Colonic mucosa (tissue), 4 donors: ENCODE measurements at regions not wholly inside any gene's neighbourhood (a gene's known extent, or its start where the extent isn't known, plus 50 kb on each side); places are given as distances from the start of the nearest gene placed in this dataset.

Experiments
- DNase-seq: peaks from one replicate; pipeline ENCODE4 v3.0.0-alpha.2; 2020
- H3K27ac ChIP-seq: fragments of 200-600 bp; one replicate; pipeline ENCODE4 v1.8.0; 2021
- H3K27me3 ChIP-seq: fragments of 200-600 bp; one replicate; pipeline ENCODE4 v1.8.0; 2021
- H3K36me3 ChIP-seq: fragments of 200-600 bp; one replicate; pipeline ENCODE4 v1.8.0; 2021
- H3K4me1 ChIP-seq: fragments of 200-600 bp; one replicate; pipeline ENCODE4 v1.8.0; 2021; ENCODE audit warnings: mild to moderate bottlenecking
- H3K4me3 ChIP-seq: fragments of 200-600 bp; one replicate; pipeline ENCODE4 v1.8.0; 2021
- H3K9ac ChIP-seq, 2 donors: one replicate each; pipeline ENCODE4 v1.7.0; 2013; ENCODE audit warnings: control low read depth in 2 of 2, low read depth in 2 of 2, low read length in 2 of 2
- H3K9me3 ChIP-seq: fragments of 200-600 bp; one replicate; pipeline ENCODE4 v1.8.0; 2021
- CTCF ChIP-seq: fragments of 200-600 bp; IDR thresholded peaks from one replicate; pipeline ENCODE4 v1.8.0; 2022; ENCODE audit warnings: antibody characterized with exemption, mild to moderate bottlenecking
- intact Hi-C: fragments of 100-400 bp; cut with DNase I; formaldehyde crosslinking; loops from one replicate; pipeline ENCODE4 v1.14.1; 2022
- donor health status: healthy.
- donor health status: DM: no; HTN: no; CAD: no.
- donor health status: DM: no; HTN: no; CAD: no.

DNA sequence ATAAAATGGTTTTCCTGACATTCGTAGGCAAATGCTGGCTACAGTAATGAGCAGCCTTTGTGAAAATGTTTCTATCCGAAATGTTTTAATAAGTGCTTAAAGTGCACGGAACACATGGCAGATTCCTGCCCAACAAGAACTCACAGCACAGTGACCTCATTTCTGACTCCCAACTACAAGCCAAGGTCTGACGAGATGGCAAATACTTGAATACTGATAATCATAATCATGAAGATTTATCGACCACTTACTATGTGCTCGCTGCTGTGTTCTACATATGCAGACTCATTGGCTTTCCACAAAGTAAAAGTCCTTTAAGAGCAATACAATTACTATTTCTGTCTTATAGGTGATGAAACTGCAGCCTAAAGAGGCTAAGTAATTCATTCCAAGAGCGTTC is 238.1 kb upstream of the CDH5 start:
- H3K9me3 ChIP-seq: no peaks in the 10 kb centered on the region
- no peak for TF ChIP-seq CTCF
- no peak overlapping the region for H3K9ac ChIP-seq
- intact Hi-C loops: no loop called here
- peaks cover 12% of the 10 kb centered on the region for H3K27me3 ChIP-seq
- no peaks in the 10 kb centered on the region for H3K36me3 ChIP-seq
- H3K4me1 ChIP-seq: no peaks in the 10 kb centered on the region
- no peak overlapping the region for H3K27ac ChIP-seq
- no peak for DNase-seq
- H3K4me3 ChIP-seq: no peak overlapping the region

DNA sequence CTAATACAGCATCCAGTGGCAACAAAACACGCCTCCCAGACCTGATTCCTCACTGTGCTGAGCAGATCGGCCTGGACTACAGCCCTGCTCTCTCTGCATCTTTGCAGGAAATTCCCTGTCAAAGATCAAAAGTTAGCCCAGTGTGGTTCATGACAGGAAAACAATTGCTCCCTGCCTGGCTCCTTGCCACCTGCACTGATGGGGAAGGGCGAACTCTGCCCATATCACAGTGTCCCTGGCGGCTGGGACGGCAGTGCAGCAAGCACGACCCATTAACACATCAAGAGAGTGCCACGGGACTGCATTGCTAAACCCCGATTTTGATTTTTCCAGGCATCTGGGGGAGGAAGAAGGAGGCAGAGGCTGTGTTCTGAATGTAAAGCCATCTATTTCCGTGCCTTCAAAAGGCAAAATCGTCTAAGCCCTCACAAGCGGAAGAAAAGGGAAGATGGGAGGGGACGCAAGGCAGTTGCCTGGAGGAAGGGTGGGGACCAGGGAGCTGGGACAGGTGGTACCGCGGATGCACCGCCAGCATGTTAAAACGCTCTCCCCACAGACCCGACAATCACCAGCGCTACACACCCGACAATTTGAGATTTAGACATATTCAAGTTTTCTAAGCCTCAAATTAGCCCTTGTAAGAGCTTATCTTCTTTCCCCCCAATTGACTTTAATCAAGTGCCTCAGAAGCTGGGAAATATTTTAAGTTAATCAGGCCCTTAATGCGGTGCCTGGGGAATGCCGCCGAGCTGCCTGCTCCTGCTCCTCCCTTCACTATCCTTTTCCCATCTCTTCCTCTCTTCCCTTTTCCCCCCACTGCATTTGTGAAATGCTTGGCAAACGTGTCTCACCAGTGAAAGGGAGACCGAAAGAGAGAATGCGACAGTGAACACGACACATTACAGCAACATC is 238.8 kb upstream of the CDH5 start:
- no peak for DNase-seq
- Histone ChIP-seq H3K9ac (no peak overlapping the region), H3K4me3 (no peak overlapping the region), H3K36me3 (no peaks in the 10 kb centered on the region), H3K4me1 (no peaks in the 10 kb centered on the region), H3K27me3 (peaks cover 12% of the 10 kb centered on the region), H3K27ac (no peak overlapping the region), H3K9me3 (no peaks in the 10 kb centered on the region)
- intact Hi-C loops: no loop called here
- TF ChIP-seq CTCF: no peak

DNA sequence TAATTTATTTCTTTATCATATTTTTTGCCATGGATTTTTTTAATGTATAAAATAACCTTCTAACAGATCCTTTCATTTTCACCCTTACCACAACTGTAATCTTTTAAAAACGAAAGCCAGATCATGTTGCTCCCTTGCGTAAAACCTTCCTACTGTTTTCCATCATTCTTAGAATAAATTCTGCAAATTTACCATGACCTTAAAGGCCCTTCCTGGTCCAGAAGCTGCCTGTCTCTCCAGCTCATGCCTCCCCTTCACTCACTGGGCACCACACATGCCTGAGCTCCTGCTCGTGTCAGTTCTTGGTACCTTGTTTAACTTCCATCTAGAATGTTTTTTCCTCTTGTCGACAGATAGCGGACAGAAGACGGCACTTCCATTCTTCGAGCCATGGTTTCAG is 245.0 kb upstream of the CDH5 start:
- TF ChIP-seq CTCF: no peak
- no peak overlapping the region for H3K4me3 ChIP-seq

GRCh38 chr16:66120656-66121055 is 245.8 kb upstream of the CDH5 start:
- TF ChIP-seq CTCF: no peak
- Histone ChIP-seq H3K9me3 (no peaks in the 10 kb centered on the region), H3K4me3 (no peak overlapping the region), H3K4me1 (no peaks in the 10 kb centered on the region), H3K9ac (no peak overlapping the region), H3K27ac (no peak overlapping the region), H3K27me3 (no peaks in the 10 kb centered on the region), H3K36me3 (no peaks in the 10 kb centered on the region)
- intact Hi-C loops: no loop called here
- no peak for DNase-seq

More for the DNA sequence above, 245.0 kb upstream of the CDH5 start:
- Histone ChIP-seq H3K27ac (no peak overlapping the region), H3K9ac (no peak overlapping the region), H3K27me3 (no peaks in the 10 kb centered on the region), H3K9me3 (no peaks in the 10 kb centered on the region), H3K4me1 (no peaks in the 10 kb centered on the region), H3K36me3 (no peaks in the 10 kb centered on the region)
- DNase-seq: no peak
- intact Hi-C loops: no loop called here

DNA sequence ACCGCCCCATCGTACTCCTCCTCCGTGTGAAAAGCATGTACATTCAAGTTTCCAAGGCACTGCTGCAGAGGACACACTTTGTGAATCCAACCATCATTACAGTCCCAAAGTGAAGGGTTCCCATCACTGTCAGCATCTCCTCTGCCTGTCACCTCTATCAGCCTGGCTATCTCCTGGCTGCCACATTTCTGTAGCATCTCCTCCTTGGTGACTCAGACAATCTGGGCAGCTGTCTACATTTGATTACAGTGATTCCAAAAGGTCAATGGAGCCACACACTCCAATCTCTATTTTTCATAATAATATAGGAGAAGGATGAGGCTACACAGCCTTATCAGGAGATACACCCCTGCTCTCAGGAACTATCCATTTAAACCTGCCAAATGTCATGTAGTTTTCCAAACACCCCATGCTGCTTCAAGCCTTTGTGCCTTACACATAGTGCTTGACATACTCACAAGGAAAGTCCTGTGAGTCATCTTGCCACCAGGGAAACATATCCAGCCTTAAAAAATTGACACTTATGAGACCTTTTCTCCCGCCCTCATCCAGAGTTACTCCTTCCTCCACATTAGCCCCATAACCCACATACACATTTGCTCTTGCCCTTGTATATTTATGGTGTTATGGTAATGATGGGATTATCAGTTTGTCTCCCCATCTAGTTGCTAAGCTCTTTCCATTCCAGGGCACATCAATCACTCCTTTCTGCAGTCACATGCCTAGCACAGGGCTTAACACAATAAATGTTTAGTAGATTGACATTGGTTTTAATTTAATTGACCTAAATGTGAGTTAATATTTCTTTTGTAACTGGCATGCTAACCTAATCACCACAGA is 250.1 kb upstream of the CDH5 start:
- no peak for DNase-seq
- Histone ChIP-seq H3K4me3 (no peak overlapping the region), H3K27me3 (no peaks in the 10 kb centered on the region), H3K27ac (no peak overlapping the region), H3K4me1 (no peaks in the 10 kb centered on the region), H3K9ac (no peak overlapping the region), H3K9me3 (no peaks in the 10 kb centered on the region), H3K36me3 (no peaks in the 10 kb centered on the region)
- intact Hi-C loops: no loop called here
- no peak for TF ChIP-seq CTCF
